ENCODE measurements at regions not wholly inside any gene's neighbourhood (a gene's known extent, or its start where the extent isn't known, plus 50 kb on each side); places are given as distances from the start of the nearest gene placed in this dataset.

GRCh38 chr12:89092297-89092696 is 260.0 kb downstream of the DUSP6 start:
- Histone ChIP-seq H3K27me3 (no peaks in the 10 kb centered on the region), H3K4me1 (no peaks in the 10 kb centered on the region), H3K4me3 (no peak overlapping the region), H3K36me3 (no peaks in the 10 kb centered on the region), H3K9me3 (peaks cover 0 to 8% (median 0%) of the 10 kb centered on the region in 3 donors), H3K27ac (no peak overlapping the region)
- no peak for TF ChIP-seq POLR2AphosphoS5 (IDR thresholded peaks at IDR 0.05)
- no peak for TF ChIP-seq POLR2A (IDR thresholded peaks at IDR 0.05)
- no peak for TF ChIP-seq EP300 (IDR thresholded peaks at IDR 0.05)
- TF ChIP-seq CTCF (IDR thresholded peaks at IDR 0.05): no peak
- WGBS, 2 donors (ENCODE audit: low coverage in 1 of 2): 90 to 100% methylated on average over 2 of the region's 2 CpGs
- ATAC-seq: no peak

- peaks cover 0 to 8% (median 0%) of the 10 kb centered on the region in 3 donors for H3K9me3 ChIP-seq
- H3K4me3 ChIP-seq: no peak overlapping the region
- TF ChIP-seq CTCF (IDR thresholded peaks at IDR 0.05): no peak
- TF ChIP-seq POLR2AphosphoS5 (IDR thresholded peaks at IDR 0.05): no peak
- no peaks in the 10 kb centered on the region for H3K36me3 ChIP-seq
- H3K27ac ChIP-seq: no peak overlapping the region
- no peaks in the 10 kb centered on the region for H3K4me1 ChIP-seq
- WGBS, 2 donors (ENCODE audit: low coverage in 1 of 2): 83% methylated on average over 1 of the region's 1 CpG; no CpG with 5 or more reads in 1 of the 2 donors
- ATAC-seq: no peak
- H3K27me3 ChIP-seq: no peaks in the 10 kb centered on the region
Measured at GRCh38 chr12:89091293-89091841, 260.9 kb downstream of the DUSP6 start.

- Histone ChIP-seq H3K27ac (no peak overlapping the region), H3K9me3 (peaks cover 0 to 8% (median 0%) of the 10 kb centered on the region in 3 donors), H3K27me3 (no peaks in the 10 kb centered on the region), H3K36me3 (no peaks in the 10 kb centered on the region), H3K4me1 (no peaks in the 10 kb centered on the region), H3K4me3 (no peak overlapping the region)
- WGBS, 2 donors (ENCODE audit: low coverage in 1 of 2): 75 to 82% methylated on average over 2 of the region's 2 CpGs
- no peak for ATAC-seq
- TF ChIP-seq POLR2A (IDR thresholded peaks at IDR 0.05) (no peak), CTCF (IDR thresholded peaks at IDR 0.05) (no peak), POLR2AphosphoS5 (IDR thresholded peaks at IDR 0.05) (no peak), EP300 (IDR thresholded peaks at IDR 0.05) (no peak)
Measured at GRCh38 chr12:89089264-89089663, 263.0 kb downstream of the DUSP6 start.

GRCh38 chr12:89087876-89088275 is 264.4 kb downstream of the DUSP6 start:
- no peaks in the 10 kb centered on the region for H3K27me3 ChIP-seq
- no peak overlapping the region for H3K27ac ChIP-seq
- TF ChIP-seq POLR2AphosphoS5 (IDR thresholded peaks at IDR 0.05) (no peak), POLR2A (IDR thresholded peaks at IDR 0.05) (no peak), EP300 (IDR thresholded peaks at IDR 0.05) (no peak), CTCF (IDR thresholded peaks at IDR 0.05) (no peak)
- ATAC-seq: no peak
- peaks cover 0 to 8% (median 0%) of the 10 kb centered on the region in 3 donors for H3K9me3 ChIP-seq
- no peak overlapping the region for H3K4me3 ChIP-seq
- 50 to 53% methylated on average over 1 of the region's 1 CpG for WGBS, 2 donors (ENCODE audit: low coverage in 1 of 2)
- no peaks in the 10 kb centered on the region for H3K36me3 ChIP-seq
- no peaks in the 10 kb centered on the region for H3K4me1 ChIP-seq

- no peak for TF ChIP-seq POLR2AphosphoS5 (IDR thresholded peaks at IDR 0.05)
- TF ChIP-seq POLR2A (IDR thresholded peaks at IDR 0.05): no peak
- no peak for TF ChIP-seq CTCF (IDR thresholded peaks at IDR 0.05)
- no peak for TF ChIP-seq EP300 (IDR thresholded peaks at IDR 0.05)
Measured at GRCh38 chr12:89087149-89087825, 265.0 kb downstream of the DUSP6 start.

More at GRCh38 chr12:89087149-89087825, 265.0 kb downstream of the DUSP6 start:
- Histone ChIP-seq H3K36me3 (no peaks in the 10 kb centered on the region), H3K9me3 (peaks cover 0 to 8% (median 0%) of the 10 kb centered on the region in 3 donors), H3K27ac (no peak overlapping the region), H3K4me1 (no peaks in the 10 kb centered on the region), H3K27me3 (no peaks in the 10 kb centered on the region), H3K4me3 (no peak overlapping the region)
- no peak for ATAC-seq
- 76 to 80% methylated on average over 3 to 6 of the region's 6 CpGs for WGBS, 2 donors (ENCODE audit: low coverage in 1 of 2)

Measured in gastroesophageal sphincter (tissue), 4 donors.